ENCODE measurements at regions not wholly inside any gene's neighbourhood (a gene's known extent, or its start where the extent isn't known, plus 50 kb on each side); places are given as distances from the start of the nearest gene placed in this dataset.

- no peak for TF ChIP-seq EZH2 (IDR thresholded peaks at IDR 0.05; ENCODE audit: borderline replicate concordance, low read depth, low read length, poor library complexity, severe bottlenecking)
- no peak for TF ChIP-seq CTCF (conservative IDR thresholded peaks at IDR 0.05; ENCODE audit: low read depth, low read length)
These were observed 185.1 kb upstream of the AGTR1 start for GRCh38 chr3:148512648-148513047.

Measured in A673 (cell line).